ENCODE measurements at regions not wholly inside any gene's neighbourhood (a gene's known extent, or its start where the extent isn't known, plus 50 kb on each side); places are given as distances from the start of the nearest gene placed in this dataset.

DNA sequence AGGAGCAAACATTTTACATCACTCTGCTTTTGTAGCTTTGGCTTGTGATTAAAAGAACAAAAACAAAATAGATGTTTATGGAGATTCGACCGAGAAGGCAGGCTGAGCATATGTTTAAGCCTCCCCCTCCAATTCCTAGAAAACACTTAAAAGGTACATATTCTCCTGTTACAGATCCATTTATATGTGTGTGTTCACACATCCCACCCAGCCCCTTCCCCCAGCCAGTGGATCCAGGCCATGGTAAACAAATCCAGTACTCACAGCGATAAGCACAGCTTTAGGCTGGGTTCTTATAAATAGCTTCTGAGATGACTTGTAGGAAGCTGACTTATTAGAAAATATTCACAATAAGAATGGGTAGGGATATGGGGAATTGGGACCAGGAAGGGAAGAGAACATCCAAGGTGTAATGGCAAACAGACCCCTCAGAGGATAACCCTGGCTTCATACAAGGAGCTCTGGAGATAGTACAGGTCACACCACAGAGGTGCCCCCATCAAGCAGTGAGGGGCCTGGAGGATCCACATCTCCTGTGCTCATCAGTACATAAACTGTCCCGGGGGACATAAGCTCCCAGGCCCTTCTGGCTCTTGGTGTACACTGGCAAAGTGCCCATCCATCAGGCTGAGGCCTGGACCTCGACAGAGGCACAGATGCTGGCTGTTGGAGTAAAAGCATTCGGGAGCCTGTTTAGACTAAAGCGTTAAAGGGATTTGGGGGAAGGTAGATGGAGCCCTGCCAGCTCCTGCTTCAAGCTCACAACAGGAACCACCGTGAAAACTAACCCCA, 70.0 kb upstream of the UBE2E1 start:
- H3K4me1 Mint-ChIP-seq: peaks cover 2% of the 10 kb centered on the region
- H3K9me3 Mint-ChIP-seq: no peaks in the 10 kb centered on the region
- H3K36me3 Mint-ChIP-seq (ENCODE audit: low read depth): no peaks in the 10 kb centered on the region
- H3K27me3 Mint-ChIP-seq: peaks cover 9% of the 10 kb centered on the region
- ATAC-seq (replicated peaks): no peak
- no peak overlapping the region for H3K4me3 Mint-ChIP-seq
- H3K27ac Mint-ChIP-seq: no peak overlapping the region

DNA sequence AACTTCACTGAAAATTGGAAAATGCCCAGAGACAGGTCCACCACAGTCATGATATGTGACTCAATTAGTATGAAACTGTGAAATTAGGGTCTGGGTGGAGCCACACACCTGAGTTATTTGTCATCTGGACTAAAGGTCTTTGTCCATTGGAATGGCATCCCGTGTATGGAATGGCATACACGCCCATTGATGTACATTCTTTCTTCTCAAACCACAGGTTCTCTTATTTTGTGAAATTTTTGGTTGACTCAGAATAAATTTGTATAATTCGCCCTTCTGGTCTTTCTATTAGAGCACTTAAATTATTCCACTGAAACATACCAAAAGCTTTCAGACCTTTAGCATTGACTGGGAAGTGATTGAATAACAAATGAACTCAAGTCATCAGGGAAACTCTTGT, 66.8 kb upstream of the UBE2E1 start:
- Mint-ChIP-seq H3K27ac (no peak overlapping the region), H3K9me3 (no peaks in the 10 kb centered on the region), H3K36me3 (ENCODE audit: low read depth) (no peaks in the 10 kb centered on the region), H3K27me3 (peaks cover 9% of the 10 kb centered on the region), H3K4me3 (no peak overlapping the region), H3K4me1 (peaks cover 5% of the 10 kb centered on the region)
- no peak for ATAC-seq (replicated peaks)

DNA sequence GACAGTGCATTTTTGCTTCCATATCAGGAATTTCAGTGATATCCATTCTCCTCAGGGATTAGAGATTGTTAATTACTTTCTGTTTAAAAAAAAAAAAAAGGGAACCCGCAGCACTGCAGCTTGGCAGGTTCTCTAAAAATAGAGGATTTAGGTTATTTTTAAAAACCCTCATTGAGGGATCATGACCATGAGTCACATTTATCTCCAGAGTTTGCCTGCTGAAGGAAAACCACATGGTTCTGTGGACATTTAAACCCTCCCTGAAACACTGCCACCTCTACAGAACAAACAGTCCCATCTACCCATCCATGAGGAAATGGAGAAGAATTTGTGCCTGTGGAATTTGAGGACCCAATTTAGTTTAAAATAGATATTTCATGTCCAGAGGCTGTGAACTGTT, 66.2 kb upstream of the UBE2E1 start:
- Mint-ChIP-seq H3K27me3 (peaks cover 9% of the 10 kb centered on the region), H3K27ac (no peak overlapping the region), H3K4me3 (no peak overlapping the region), H3K4me1 (peaks cover 5% of the 10 kb centered on the region), H3K9me3 (no peaks in the 10 kb centered on the region), H3K36me3 (ENCODE audit: low read depth) (no peaks in the 10 kb centered on the region)
- no peak for ATAC-seq (replicated peaks)

DNA sequence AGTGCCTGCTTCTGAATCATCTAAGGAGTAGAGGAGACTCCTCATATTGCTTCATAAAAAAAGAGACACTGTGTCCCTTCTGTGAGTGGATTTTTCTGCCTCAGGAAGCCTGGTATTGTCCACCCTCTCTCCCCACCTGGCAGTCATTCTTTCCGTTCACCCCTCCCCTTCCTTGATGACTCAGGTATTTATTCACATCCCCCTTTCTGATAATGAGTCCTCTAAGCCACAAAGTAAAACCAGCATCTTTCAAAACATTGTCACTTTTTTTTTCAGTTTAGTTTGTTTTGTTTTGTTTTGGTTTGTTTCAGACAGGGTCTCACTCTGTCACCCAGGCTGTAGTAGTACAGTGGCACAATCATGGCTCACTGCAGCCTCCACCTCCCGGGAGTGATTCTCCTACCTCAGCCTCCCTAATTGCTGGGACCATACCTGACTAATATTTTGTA, 65.2 kb upstream of the UBE2E1 start:
- Mint-ChIP-seq H3K27me3 (peaks cover 14% of the 10 kb centered on the region), H3K9me3 (no peaks in the 10 kb centered on the region), H3K4me1 (peaks cover 5% of the 10 kb centered on the region), H3K27ac (peak overlapping the region; percentile 71), H3K36me3 (ENCODE audit: low read depth) (no peaks in the 10 kb centered on the region), H3K4me3 (no peak overlapping the region)
- ATAC-seq (replicated peaks): peak; percentile 90

DNA sequence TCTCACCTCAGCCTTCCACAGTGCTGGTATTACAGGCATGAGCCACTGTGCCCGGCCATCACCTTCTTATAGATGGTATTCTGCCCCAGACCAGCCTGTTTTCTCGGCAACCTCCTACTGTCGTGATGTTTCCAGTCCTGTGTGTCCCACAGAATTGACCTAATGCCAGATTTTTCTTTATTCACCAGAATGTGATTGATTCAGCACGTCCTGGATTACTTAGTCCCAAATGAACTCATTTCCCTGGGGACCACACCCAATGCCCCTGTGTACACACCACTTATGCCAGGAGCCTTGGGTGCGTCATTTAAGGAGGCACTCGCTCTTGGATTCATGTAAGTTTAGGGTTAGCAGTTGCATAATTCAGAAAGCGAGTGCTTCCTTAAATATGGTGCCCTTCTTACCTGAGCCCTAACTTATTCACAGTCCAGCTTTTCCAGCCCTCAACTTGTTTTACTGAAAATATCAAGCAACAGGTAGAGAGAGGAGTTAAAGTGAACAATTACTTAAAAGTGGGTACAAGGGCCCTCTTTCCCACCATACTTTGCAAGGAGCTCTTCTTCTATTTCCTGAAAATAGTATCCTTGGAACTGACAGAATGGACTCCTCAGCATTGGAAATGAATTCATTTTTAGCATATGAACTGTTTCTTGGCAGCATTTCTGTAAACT, 64.6 kb upstream of the UBE2E1 start:
- no peak for ATAC-seq (replicated peaks)
- Mint-ChIP-seq H3K27ac (peak overlapping the region; percentile 71), H3K9me3 (no peaks in the 10 kb centered on the region), H3K4me3 (no peak overlapping the region), H3K4me1 (peaks cover 5% of the 10 kb centered on the region), H3K27me3 (peaks cover 14% of the 10 kb centered on the region), H3K36me3 (ENCODE audit: low read depth) (no peaks in the 10 kb centered on the region)

DNA sequence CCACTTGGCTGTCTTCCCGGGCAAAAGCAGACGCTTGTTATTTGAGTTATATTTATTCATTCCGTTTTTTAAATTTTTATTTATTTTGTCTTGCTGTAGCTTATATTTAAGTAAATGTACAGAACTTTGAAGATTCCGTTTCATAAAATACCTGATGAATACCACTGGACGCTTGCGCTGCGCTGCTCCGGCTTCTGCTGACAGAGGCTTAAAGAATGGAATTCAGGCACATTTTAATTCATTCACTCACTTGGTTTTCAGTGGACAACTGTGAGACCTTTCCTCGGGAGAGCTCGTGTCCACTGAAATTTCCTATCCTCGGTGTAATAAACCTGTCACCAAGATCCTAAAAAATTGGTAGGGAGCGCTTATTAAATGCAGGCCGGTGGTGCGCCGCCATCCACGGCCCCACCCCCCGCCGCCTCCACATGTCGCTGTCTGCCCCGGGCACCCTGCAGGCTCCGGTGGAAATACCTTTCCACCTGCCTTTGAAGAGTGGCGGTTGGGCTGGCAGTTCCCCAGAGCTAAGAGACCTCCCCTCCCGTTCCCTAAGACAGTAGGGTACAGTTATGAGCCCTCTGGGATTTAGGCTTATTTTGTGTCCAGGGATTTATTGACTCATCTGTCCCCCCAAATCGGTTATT, 62.5 kb upstream of the UBE2E1 start:
- Mint-ChIP-seq H3K9me3 (no peaks in the 10 kb centered on the region), H3K4me3 (no peak overlapping the region), H3K27me3 (peaks cover 10% of the 10 kb centered on the region), H3K27ac (no peak overlapping the region), H3K4me1 (peaks cover 5% of the 10 kb centered on the region), H3K36me3 (ENCODE audit: low read depth) (no peaks in the 10 kb centered on the region)
- ATAC-seq (replicated peaks): no peak

DNA sequence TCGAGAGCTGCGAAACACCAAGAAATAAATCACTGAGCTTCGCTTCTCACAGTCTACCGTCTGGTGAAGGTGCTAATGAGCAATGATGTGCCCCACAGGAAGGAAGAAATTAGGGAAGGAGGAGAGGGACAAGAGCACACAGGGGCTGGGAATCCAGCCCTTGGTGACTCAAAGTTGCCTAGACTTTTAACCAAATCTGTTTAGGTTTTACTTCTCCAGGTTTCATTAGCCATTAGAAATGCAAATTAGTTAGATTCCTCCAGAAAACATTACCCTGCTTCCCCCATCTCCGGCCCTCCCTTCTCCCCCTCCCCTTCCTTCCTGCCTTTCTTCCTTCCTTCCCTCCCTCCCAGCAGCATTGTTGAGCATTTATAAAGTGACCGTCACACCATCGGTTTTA, 59.3 kb upstream of the UBE2E1 start:
- Mint-ChIP-seq H3K36me3 (ENCODE audit: low read depth) (no peaks in the 10 kb centered on the region), H3K27ac (no peak overlapping the region), H3K4me3 (no peak overlapping the region), H3K4me1 (no peaks in the 10 kb centered on the region), H3K9me3 (no peaks in the 10 kb centered on the region), H3K27me3 (peaks cover 8% of the 10 kb centered on the region)
- no peak for ATAC-seq (replicated peaks)

DNA sequence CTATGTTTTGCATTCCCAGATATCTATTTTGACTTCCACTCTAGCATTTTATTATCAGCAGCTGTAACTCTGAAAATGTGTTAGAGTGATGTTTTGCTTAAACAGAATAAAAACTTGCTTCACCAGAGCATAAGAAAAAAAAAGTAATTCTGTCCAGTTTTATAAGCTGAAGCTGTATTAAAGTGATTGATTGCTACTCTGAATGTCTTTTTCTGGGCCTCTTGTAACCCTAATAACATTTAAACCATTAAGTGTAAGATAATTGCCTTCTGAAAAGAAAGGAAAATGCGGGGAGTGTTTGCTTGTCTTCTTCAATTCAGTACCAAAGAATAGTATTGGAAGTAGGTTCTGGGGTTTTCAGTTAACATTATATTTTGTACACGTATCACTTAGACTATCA, 57.9 kb upstream of the UBE2E1 start:
- H3K27me3 Mint-ChIP-seq: peaks cover 8% of the 10 kb centered on the region
- ATAC-seq (replicated peaks): no peak

DNA sequence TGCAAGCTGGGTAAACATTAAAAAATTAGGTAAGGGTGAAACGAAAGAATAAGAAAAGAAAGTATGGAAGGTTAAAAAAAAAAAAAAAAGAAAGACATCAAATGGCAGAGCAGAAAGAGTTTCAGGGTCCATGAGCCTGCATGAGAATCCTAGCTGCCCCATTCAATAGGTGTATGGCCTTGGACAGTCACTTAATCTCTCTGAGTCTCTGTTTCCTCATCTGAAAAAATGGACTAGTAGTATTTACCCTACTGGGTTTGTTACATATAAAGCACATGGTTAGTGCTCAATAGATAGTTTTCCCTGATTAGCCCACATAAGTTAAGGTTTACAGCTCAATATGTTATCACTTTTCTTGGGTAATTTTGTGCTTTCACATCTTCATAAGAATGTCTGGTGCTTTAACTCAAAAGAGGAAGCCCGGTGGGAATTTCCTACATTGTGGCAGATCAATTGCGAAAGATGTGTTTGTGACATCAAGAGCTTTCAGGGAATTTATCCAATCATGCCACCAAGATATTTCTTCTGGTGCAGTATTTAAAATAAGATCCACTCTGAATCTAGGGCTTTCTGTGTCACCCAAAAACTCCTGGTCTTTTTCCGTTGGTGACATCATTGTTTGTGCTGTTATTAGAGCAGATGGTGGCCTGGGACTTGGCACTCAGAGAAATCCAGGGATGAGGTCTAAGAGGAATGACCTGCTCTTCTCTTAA, 57.2 kb upstream of the UBE2E1 start:
- Mint-ChIP-seq H3K4me1 (no peaks in the 10 kb centered on the region), H3K27ac (no peak overlapping the region), H3K27me3 (peaks cover 8% of the 10 kb centered on the region), H3K36me3 (ENCODE audit: low read depth) (no peaks in the 10 kb centered on the region), H3K4me3 (no peak overlapping the region), H3K9me3 (no peaks in the 10 kb centered on the region)
- no peak for ATAC-seq (replicated peaks)

More for the DNA sequence above, 57.9 kb upstream of the UBE2E1 start:
- Mint-ChIP-seq H3K4me1 (no peaks in the 10 kb centered on the region), H3K27ac (no peak overlapping the region), H3K36me3 (ENCODE audit: low read depth) (no peaks in the 10 kb centered on the region), H3K9me3 (no peaks in the 10 kb centered on the region), H3K4me3 (no peak overlapping the region)

DNA sequence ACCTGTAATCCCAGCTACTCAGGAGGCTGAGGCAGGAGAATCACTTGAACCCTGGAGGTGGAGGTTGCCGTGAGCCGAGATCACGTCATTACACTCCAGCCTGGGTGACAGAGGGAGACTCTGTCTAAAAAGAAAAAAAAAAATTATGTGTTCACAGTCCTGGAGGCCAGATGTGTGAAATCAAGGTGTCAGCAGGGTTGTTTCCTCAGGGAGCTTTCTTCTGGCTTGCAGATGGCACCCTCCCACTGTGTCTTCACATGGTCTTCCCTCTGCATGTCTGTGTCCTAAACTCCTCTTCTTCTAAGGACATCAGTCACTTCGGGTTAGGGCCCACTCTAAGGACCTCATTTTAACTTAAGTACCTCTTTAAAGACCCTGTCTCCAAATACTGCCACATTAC, 56.1 kb upstream of the UBE2E1 start:
- Mint-ChIP-seq H3K27ac (no peak overlapping the region), H3K36me3 (ENCODE audit: low read depth) (no peaks in the 10 kb centered on the region), H3K4me1 (no peaks in the 10 kb centered on the region), H3K4me3 (no peak overlapping the region), H3K9me3 (no peaks in the 10 kb centered on the region), H3K27me3 (peaks cover 4% of the 10 kb centered on the region)
- no peak for ATAC-seq (replicated peaks)

DNA sequence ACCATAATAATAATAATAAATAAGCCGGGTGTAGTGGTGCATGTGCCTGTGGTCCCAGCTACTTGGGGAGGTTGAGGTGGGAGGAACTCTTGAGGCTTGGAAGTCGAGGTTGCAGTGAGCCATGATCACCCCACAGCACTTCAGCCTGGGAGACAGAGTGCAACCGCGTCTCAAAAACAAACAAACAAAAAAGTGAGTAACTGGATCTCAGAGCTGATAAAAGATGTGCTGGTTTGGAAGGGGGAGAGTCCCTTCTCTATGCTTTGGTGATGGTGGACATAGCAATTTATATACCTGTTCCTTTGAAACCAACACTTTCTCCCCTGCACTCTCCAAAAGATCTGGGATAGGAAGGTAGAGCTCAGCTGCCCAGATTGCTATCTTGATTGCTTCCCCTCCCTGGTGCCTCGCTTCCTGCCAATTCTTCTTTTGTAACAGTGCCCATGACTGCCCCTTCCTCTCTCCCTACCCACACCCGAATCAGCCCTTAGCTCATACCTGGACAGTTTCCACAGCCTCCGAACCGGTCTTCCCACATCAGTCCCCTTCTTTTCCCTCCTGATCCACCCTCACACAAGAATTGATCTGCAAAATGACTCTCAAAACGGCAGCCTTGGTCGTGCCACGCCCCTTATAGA, 55.1 kb upstream of the UBE2E1 start:
- no peaks in the 10 kb centered on the region for H3K9me3 Mint-ChIP-seq
- no peak overlapping the region for H3K27ac Mint-ChIP-seq
- no peak overlapping the region for H3K4me3 Mint-ChIP-seq
- peaks cover under 1% of the 10 kb centered on the region for H3K27me3 Mint-ChIP-seq
- H3K36me3 Mint-ChIP-seq (ENCODE audit: low read depth): no peaks in the 10 kb centered on the region
- ATAC-seq (replicated peaks): no peak
- no peaks in the 10 kb centered on the region for H3K4me1 Mint-ChIP-seq

DNA sequence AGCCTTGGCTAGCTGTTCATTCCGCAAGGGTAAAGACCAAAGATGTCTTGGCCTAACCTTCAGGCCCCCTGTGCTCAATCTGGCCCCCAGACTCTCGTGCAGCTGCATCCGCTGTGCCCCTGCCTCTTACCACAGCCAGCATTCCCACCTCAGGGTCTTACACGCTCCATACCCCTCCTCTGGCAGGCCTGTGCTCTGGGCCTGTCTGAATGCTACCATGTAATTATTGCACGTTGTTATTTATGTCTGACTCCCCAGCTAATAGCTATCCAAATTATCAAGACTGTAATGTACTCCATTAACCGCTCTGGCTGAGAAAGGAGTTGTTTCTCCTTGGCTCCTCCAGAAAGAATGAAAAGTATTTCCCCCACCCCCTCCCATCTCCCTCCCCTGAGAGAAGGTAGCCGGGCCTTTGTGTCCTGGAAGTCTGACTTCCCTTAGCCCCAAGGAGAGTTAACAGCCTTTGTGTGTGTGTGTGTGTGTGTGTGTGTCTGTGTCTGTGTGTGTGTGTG, 54.5 kb upstream of the UBE2E1 start:
- peaks cover 6% of the 10 kb centered on the region for H3K27me3 Mint-ChIP-seq
- H3K36me3 Mint-ChIP-seq (ENCODE audit: low read depth): no peaks in the 10 kb centered on the region
- no peaks in the 10 kb centered on the region for H3K9me3 Mint-ChIP-seq
- ATAC-seq (replicated peaks): no peak
- no peaks in the 10 kb centered on the region for H3K4me1 Mint-ChIP-seq
- no peak overlapping the region for H3K4me3 Mint-ChIP-seq
- H3K27ac Mint-ChIP-seq: no peak overlapping the region

DNA sequence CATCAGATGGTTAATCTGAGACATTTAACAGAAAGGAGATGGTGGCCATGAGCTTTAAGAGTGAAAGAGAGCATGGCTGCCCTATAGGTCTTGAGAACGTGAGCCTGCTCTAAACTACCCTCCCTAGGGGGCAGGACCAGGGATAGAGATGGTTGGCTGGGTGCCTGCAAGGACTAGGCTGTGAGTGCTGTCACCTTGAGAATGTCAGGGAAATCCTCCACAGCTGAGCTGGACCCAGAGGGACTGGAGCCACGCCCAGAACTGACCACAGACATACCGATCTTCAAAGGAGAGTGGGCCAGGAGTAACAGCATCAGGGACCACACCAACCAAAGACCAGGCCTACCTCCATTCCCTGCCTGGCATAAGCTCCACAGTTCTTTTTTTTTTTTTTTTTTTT, 53.6 kb upstream of the UBE2E1 start:
- no peak overlapping the region for H3K27ac Mint-ChIP-seq

DNA sequence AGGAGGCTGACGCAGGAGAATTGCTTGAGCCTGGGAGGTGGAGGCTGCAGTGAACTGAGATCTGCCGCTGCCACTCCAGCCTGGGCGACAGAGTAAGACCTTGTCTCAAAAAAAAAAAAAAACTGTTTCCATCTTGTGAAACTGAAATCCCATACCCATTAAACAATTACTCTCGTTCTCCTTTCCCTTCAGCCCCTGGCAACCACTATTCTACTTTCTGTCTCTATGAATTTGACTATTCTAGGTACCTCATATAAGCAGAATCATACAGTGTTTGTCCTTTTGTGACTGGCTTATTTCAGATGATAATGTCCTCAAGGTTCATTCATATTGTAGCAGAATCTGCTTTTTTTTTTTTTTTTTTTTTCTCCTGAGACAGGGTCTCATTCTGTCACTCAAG, 51.5 kb upstream of the UBE2E1 start:
- Mint-ChIP-seq H3K4me3 (no peak overlapping the region), H3K4me1 (no peaks in the 10 kb centered on the region), H3K27me3 (peaks cover 9% of the 10 kb centered on the region), H3K36me3 (ENCODE audit: low read depth) (no peaks in the 10 kb centered on the region), H3K27ac (no peak overlapping the region), H3K9me3 (no peaks in the 10 kb centered on the region)
- ATAC-seq (replicated peaks): no peak

More for the DNA sequence above, 53.6 kb upstream of the UBE2E1 start:
- Mint-ChIP-seq H3K36me3 (ENCODE audit: low read depth) (no peaks in the 10 kb centered on the region), H3K4me1 (no peaks in the 10 kb centered on the region), H3K4me3 (no peak overlapping the region), H3K9me3 (no peaks in the 10 kb centered on the region), H3K27me3 (peaks cover 7% of the 10 kb centered on the region)
- no peak for ATAC-seq (replicated peaks)
